KG1 (cell line): ENCODE measurements at regions not wholly inside any gene's neighbourhood (a gene's known extent, or its start where the extent isn't known, plus 50 kb on each side); places are given as distances from the start of the nearest gene placed in this dataset.

Source experiments
- DNase-seq: peaks from one replicate; lab custom pipeline; 2025; lab: John Stamatoyannopoulos, UW

DNA sequence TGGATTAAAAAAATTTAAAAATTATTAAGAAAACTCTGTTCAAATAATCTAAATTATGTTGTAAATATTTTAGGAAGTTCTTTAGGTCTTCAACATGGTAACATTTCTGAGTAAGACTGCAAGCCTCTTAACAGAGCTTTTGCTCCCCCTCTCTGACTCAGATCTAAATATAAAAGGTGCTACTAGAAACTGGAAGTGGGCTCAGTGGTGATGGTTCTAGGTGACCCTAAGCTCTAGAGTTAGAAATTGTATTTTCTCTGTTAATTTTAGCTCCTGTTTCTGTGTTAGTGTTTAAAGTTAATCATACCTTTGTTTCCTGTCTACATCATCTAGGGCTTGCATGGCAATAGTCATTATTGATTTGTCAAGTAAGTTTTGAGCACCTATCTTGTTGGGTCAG lies 159.9 kb upstream of the MEIS2 start:
- DNase-seq, result no peak

DNA sequence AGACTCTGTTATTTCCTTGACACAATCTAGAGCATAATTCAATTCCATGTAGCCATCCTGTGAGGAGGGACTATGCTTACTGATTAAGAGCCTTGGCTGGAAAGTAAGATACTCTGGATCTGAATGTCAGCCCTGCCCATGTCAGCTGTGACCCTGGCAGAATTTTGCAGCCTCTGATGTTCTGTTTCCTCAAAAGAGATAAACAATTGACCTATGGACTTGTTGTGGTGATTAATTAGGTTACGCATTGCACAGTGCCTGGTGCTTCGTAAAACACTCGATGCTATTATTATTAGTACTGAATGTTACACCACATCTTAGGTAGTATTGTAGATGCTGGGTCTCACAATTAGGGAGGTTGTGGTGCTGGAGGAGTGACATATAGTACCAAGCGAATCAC lies 161.3 kb upstream of the MEIS2 start:
- DNase-seq, result no peak

DNA sequence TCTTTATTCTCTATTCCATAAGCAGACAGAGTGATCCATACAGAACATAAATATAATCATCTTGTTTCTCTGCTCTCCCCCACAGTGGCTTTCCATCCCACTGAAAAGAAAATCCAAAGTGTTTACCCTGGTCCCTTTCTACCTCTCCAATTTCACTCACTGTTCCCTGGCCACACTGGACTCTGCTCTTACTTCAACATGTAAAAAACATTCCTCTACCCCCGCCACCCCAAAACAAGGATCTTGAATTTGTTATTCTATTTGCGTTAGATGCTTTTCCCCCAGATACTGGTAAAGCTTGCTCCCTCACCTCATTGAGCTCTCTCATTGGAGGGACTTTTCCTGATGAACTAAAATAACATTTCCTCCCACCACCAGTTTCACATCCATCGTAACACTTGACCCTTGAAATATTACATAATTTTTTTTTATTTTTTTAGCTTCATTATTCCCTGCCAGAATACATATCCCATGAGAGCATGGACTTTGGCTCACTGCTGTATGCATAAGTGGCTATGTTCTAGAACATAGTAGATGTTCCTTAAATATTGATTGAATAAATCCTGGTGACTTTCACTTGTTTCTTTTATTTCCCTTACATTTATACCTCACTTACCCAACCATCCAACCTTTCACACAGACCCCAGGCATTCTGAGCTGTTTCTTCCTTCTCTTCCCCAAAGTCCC lies 162.7 kb upstream of the MEIS2 start:
- DNase-seq, result no peak

DNA sequence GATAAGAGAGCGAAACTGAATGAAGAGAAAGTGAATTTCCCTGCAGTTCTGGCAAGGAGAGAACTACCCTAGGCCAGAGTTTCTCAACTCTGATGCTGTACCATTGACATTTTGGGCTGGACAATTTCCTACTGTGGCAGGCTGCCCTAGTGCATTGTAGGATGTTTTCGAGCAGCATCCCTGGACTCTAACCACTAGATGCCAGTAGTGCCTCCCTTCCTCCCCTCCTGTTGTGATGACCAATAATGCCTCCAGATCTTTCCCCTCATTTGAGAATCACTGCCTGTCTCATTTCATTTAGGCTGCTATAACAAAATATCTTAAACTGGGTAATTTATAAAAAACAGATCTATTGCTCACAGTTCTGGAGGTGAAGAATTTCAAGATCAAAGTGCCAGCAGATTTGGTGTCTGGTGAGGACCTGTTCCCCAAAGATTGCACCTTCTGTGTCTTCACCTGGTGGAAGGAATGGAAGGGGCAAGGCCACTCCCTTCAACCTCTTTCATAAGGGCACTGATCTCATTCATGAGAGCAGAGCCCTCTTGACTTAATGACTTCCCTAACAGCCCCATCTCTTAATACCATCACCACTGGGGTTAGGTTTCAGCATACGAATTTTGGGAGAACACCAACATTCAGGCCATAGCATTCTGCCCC lies 188.9 kb upstream of the MEIS2 start:
- DNase-seq, result no peak

DNA sequence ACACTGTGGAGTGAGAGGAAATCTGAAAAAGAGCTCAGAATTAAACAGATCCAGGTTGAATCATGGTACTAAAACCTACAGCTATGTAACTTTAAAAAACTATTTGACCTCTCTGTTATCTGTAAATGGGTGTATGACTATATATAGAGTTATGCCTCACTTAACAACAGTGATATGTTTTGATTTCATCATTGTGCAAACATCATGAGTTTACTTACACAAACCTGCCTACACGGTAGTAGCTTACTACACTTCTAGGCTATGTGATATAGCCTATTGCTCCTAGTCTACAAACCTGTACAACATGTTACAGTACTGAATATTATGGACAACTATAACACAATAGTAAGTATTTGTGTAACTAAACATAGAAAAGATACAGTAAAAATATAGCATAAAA lies 191.6 kb upstream of the MEIS2 start:
- no peak for DNase-seq

DNA sequence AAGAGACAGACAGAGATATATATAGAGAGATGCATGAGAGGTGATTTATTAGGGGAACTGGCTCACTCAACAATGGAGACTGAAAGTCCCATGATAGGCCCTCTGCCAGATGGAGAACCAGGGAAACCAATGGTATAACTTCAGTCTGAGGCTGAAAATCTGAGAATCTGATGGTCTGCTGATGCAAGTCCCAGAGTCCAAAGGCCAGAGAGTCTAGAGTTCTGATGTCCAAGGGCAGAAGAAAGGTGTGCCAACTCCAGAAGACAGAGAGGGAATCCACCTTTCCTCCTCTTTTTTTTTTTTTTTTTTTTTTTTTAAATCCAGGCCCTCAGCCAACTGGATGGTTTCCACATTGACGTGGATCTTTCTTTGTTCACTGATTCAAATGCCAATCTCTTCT lies 197.9 kb upstream of the MEIS2 start:
- no peak for DNase-seq

DNA sequence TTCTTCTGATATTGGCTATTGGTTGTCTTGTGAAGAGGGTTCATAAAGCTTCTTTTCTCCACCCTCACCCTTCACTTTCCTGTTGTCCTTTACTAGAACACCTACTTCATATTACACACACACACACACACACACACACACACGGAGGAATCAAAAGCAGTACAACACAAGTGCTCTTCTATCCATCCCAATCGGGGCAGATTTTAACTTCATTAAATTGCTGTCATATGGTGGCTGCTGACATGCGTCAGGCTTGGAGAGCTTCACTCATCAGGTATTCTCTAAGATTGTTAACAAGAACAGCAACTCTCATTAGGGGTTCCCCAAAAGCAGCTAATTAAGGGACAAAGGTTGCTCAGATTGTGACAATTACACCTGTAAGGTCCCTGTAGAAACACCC lies 239.1 kb upstream of the MEIS2 start:
- DNase-seq, result no peak

DNA sequence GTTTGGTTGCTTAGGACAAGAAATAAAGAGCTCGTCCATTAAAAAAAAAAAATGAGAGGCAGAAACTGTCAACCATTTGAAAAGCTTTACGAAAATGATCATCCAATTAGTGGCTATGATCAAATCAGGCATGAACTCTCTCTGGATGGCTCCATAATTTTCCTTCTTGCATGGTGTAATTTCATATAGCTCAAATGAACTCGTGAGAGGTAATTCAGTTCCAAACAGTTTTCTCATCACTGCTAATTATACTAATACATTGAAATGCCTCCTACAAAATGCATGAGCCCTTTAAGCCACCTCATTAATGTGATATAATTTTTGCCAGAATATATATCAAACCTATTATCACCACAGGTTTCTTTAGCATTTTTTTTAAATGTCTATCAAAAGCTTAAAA lies 239.5 kb upstream of the MEIS2 start:
- DNase-seq, result no peak

DNA sequence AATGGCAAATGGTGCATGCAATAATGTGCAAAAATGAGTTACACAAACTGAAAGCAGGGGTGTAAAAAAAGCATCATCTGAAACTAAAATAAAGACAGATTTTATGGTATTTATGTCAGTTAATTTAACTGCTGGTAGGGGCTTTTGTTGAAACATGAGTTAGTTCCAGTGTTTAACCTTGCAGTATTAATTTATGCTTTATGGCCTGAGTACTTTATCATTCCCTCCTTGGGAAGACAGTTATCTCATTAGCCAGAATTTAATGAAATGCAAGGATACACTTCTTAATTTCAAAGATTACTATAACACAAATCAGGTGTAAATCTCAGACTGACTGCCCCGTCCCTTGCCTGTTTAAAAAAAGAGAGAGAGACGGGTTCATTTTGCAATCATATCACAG lies 240.1 kb upstream of the MEIS2 start:
- DNase-seq, result no peak

DNA sequence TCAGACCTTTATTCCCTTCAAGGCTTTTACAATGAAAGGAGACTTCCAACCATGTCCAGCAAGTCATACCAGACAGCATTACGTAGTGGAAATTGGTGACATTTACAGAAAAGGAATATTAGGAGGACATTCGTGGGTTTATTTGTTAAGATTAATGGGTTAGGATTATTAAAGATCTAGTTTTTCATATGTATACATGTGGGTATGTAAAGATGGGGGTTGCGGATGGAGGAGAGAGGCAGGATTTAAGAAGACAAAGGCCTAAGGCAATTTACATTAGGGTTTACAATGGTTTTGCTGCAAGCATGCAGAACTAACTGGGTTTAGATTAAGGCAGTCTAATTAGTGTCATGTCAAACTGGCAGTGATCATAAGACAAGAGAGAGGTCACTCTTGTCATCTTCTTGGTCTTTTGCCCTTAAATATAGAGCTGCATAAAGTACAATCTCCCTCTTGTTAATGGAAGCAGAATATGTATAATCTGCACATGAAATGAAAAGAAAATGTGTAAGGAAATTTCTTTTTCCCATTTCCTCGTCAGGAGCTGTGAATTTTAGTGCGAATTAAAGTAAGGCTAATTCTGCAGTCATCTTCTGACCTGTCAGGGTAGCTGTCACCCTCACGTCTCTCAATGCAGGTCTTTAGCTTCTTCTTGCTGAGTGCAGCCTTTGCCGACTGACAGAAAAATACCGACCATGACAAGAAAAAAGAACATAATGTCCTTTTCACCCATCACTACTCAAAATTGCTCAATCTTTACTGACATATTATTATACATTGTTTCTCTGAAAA lies 258.9 kb upstream of the MEIS2 start:
- no peak for DNase-seq

DNA sequence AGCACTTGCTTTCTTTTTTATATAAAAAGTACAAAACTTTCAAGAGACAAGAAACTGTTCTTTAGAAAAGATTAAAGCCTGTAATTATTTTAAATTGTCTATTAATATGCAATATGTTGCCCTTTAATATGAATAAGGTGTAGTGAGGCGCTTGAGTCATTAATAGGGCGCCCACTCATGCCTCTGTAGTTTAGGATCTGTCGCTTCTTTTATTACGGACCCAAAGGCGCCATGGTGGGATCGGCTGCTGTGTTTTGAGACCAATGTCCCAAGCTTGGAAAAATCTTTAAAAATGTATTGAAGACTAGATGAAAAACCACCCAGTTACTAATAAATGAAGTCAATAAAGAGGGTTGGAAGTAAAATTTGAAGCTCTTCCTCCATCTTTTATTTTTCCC lies 259.5 kb upstream of the MEIS2 start:
- DNase-seq, result no peak

DNA sequence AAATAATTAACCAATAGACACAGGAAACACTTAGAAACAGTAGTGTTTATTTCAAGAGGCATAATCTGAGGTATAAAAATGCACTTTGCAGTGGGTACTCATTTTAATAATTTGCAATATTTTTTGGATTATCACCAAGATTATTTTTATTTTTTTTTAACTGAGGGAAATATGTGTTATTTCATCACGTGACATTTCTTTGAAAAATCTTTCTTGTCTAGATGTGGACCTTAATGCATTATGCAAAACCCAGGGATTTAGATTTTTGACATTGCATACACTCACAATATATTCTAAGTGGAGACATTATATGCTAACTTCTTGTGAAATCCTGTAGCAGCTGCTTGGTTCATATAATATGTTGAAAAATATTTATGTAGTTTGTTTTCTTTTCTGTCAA lies 260.4 kb upstream of the MEIS2 start:
- no peak for DNase-seq

DNA sequence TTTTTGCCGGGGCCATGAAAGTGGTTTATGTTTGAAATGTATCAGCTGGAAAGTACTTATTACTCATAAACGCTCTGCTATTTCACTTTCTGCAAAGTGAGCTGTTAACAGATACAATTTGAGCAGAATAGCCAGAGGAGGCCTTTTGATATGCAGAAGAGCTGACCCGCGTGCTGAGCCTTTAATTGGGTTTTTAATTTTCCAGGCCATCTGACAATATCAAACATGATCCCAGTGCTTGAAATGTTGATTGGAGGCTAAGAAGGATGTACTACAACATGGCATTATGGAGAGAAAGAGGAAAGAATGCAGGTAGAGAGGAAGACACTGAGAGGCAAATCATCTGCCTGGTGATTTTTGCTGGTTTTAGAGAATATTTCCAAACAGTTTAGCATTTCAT lies 261.3 kb upstream of the MEIS2 start:
- no peak for DNase-seq

DNA sequence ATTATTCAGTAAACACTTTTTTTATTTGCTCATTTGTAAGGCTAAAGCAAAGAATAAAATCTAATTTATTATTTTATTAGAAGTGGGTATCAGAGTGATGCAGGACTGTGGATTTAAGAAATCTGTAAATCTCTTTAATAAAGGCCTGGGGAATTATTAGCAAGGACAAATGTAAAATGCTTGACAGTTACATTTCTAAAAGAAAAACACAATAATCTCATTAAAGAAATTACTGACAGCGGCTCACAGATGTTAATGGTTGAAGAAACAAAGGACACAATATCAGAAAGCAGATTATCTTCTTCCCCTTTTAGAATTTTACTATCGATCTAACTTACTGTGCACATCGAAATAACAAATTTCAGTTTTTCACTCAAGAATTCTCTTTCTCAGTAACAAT lies 262.1 kb upstream of the MEIS2 start:
- no peak for DNase-seq

DNA sequence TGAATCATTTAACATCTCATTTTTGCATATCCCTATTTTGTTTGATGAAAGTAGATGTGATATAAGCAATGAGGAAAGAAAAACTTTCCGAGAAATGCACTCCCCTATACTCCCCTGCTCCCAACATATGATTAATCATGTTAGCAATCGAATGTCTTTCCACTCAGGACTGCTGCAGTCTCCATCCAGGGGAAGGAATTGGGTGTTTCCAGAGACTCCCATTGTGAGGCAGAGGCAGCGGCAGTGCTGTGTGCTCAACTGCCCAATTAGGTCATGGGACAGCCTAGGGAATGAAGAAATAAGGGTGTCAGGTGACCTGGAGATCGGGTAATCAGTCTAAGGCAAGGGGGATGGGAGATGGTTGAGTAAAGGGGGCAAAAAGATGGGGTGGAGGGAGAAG lies 268.6 kb upstream of the MEIS2 start:
- DNase-seq, result no peak

DNA sequence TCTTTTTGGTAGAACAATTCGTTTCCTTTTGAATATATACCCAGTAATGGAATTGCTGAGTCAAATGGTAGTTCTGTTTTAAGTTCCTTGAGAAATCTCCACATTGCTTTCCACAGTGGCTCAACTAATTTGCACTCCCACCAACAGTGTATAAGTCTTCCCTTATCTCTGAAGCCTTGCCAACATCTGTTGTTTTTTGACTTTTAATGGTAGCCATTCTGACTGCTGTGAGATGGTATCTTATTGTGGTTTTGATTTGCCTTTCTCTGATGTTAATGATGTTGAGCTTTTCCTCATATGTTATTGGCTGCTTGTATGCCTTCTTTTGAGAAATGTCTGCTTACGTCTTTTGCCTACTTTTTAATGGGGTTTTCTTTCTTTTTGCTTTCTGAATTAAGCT lies 270.6 kb upstream of the MEIS2 start:
- no peak for DNase-seq

DNA sequence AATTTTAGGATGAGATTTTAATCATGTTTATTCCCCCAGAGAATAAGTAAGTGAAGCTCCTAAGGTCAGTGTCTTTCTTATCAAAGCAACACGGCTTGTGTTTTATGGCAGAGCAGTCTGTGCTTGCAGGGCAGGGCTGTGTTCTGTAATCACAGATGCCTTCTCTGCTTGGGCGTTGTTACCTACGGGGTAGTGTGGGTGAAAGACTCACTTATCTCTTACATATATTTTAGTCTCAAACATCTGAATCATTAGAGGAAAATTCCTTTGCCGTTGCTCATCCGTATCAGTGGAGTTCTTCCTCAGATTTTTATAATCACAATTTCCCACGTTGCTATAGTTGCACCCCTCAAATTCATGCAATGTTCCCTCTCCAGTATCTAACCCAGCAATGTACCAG lies 271.7 kb upstream of the MEIS2 start:
- no peak for DNase-seq

DNA sequence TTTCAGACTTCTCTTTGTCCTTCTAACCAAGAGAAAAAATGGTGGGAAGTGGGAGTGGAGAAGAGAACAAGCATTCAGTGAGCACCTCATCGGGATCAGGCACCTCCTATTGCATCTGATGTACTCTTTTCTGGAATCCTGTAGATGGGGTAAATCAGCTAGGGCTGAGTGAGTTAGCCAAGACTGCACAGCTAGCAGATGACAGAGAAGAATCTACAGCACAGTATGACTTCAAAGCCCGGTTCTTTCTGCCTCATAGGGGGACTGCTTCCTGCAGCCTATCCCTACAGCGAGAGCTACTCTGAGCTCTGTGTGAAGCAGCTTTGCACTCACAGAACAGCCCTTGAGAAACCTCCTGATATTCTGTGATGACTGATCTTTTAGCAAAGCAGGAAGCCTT lies 275.2 kb upstream of the MEIS2 start:
- DNase-seq, result no peak

DNA sequence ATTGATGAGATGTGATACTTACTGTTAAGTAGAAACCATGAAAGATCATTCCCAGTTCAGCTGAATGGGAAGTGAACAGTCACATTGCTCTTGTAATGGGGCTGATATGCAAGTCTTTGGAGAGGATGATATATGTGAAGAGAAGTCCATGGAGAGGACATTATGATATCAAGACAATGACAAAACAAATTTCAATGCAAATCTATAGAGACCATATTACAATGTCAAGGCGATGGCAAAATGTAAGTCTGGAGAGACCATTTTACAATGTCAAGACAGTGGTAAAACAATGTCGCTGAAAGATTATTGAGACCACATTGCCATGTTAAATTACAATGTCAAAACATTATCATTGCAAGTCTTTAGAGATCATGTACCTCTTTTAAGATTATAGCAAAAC lies 277.1 kb upstream of the MEIS2 start:
- DNase-seq, result no peak

DNA sequence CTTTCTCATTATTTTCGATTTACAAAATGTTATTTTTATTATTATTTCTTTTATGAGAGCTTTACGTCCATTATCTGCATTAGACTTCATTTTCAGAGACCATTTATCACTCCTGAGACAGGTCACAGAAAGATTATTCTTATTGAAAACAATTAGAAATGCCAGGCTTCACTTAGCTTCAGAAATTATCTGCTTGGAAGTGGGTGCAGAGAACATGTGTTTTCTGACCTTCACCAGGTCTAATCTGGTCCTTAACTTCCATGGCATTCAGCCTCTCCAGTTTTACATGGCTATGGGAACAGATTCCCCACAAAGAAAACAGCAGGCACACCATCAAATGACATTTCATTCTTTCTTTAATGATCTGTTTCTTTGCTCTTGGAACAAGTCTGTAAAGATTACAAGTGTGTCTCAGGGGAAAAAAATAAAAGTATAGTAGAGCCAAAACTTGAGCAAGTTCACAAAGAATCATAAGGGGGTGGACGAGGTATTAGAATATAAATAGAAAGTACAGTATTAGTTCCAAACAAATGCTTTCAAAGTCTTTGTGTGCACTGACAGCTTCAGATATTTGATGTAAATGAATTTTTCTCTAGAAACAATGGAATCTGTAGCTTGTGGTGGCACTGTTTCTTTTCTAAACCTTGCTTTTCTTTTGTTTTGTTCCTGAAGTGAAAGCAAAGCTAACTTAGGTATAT lies 294.2 kb upstream of the MEIS2 start:
- no peak for DNase-seq

DNA sequence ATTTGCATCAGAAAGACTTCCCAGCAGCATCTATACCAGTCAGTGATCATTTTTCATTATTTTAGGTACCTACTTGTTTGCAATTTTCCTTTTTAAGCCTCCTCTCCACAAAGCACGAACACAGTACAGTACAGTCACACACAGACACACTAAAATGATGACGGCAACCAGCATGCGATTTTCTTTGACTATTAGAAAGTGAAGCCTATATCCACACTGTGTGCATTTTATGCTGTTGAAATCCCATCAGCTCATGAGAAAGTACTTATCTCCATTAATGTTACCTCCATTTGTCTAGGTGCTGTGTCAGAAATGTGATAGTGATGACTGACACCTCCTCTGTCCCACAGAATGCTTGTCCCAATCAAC lies 294.7 kb upstream of the MEIS2 start:
- DNase-seq, result no peak

DNA sequence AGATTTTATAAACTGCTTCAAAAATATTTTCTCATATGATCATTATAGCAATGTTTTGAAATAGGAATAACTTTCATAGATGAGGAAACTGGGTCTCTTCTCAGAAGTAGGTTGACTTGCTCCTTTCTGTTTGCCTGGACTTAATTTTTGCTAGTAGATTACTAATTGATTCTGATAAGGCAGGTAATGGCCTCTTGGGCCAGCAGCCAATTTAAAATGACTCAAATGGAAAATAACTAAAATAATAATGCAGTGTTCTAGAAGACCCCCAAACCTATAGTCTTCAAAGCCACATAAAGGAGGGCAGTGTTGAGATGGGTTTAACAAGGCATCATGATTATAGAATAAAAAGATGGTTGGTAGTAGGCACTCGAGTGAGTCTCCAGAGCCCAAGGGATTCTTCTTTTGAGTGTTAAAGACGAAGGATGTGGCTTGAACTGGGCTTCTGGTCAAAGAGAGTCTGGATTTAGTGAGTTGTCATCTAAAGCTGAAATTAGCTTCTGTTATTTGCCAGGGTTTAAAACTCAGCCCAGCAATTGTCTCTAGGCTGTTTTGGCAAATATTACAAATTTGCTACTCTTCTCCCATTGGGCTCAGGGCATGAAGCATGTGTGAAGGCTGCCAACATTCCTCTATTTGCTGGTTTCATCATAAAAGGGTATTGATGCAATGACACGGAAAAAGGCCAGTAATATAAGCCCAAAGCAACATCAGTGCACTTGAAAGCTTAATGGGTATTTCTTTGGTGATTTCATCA lies 297.1 kb upstream of the MEIS2 start:
- no peak for DNase-seq
